ENCODE measurements at regions not wholly inside any gene's neighbourhood (a gene's known extent, or its start where the extent isn't known, plus 50 kb on each side); places are given as distances from the start of the nearest gene placed in this dataset.

DNA sequence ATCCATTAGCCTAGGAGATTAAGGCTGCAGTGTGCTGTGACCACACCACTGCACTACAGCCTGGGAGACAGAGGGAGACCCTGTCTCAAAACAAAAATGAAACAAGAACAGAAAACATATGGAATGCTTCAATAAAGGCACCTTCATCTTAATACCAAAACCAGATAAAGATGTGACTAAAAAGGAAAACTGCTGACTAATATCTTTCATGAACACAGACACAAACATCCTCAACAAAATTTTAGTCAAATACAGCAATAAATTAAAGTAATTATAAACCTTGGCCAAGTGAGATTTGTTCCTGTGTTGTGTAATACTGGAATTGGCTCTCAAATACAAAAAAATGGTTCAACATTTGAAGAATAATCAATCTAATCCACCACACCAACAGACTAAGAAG, 103.5 kb downstream of the PRR20E start:
- Histone ChIP-seq H3K27ac (ENCODE audit: low read depth, low read length) (no peak overlapping the region), H3K4me3 (ENCODE audit: extremely low read depth in 1 of 4, insufficient read depth in 2 of 4, low read depth in 3 of 4, low read length in 4 of 4) (no peak overlapping the region), H3K79me1 (ENCODE audit: low read depth, low read length) (no peaks in the 10 kb centered on the region), H3K9ac (replicated peaks in 1 of 4; ENCODE audit: extremely low read depth in 1 of 4, low read depth in 3 of 4, low read length in 3 of 4) (no peak overlapping the region), H3K4me1 (replicated peaks in 1 of 4; ENCODE audit: control insufficient read depth in 3 of 4, insufficient read depth in 4 of 4, low read length in 3 of 4) (no peaks in the 10 kb centered on the region), H4K91ac (replicated peaks; ENCODE audit: insufficient read length, low read length) (no peak overlapping the region), H2BK15ac (ENCODE audit: low read length) (no peak overlapping the region), H3K23ac (ENCODE audit: insufficient read length) (no peak overlapping the region), H3K4me2 (ENCODE audit: insufficient read depth in 1 of 2, low read depth in 2 of 2, low read length in 2 of 2) (no peak overlapping the region), H3K9me3 (ENCODE audit: insufficient read depth in 2 of 2, low read depth in 1 of 2, low read length in 1 of 2) (no peaks in the 10 kb centered on the region), H2BK12ac (ENCODE audit: low read depth, low read length) (no peak overlapping the region), H3K4ac (replicated peaks; ENCODE audit: insufficient read length, low read depth, low read length) (no peak overlapping the region), H4K5ac (ENCODE audit: insufficient read length, low read depth, low read length) (no peak overlapping the region), H3K18ac (ENCODE audit: extremely low read depth, low read length) (no peak overlapping the region), H2BK5ac (ENCODE audit: low read depth, low read length) (no peak overlapping the region), H3K56ac (replicated peaks; ENCODE audit: insufficient read length, low read depth, low read length) (no peak overlapping the region), H3K23me2 (ENCODE audit: low read depth, low read length) (no peaks in the 10 kb centered on the region), H4K8ac (ENCODE audit: extremely low read depth, insufficient read depth, low read length) (no peak overlapping the region), H2BK20ac (ENCODE audit: low read length) (no peak overlapping the region), H3K27me3 (replicated peaks in 1 of 4; ENCODE audit: control insufficient read depth in 3 of 4, extremely low read depth in 1 of 4, insufficient read depth in 3 of 4, low read length in 3 of 4) (no peaks in the 10 kb centered on the region), H3K79me2 (ENCODE audit: control insufficient read depth in 1 of 2, insufficient read depth in 2 of 2, low read length in 2 of 2) (no peaks in the 10 kb centered on the region), H2BK120ac (replicated peaks; ENCODE audit: low read depth, low read length) (no peak overlapping the region), H3K36me3 (ENCODE audit: control insufficient read depth in 2 of 4, insufficient read depth in 4 of 4, low read length in 3 of 4) (no peaks in the 10 kb centered on the region), H3K14ac (ENCODE audit: insufficient read length) (no peak overlapping the region), H4K20me1 (replicated peaks in 1 of 2; ENCODE audit: control insufficient read depth in 1 of 2, insufficient read depth in 2 of 2, low read length in 2 of 2) (no peaks in the 10 kb centered on the region), H2AFZ (ENCODE audit: low read length) (no peak overlapping the region), H2AK5ac (ENCODE audit: low read depth, low read length) (no peak overlapping the region)
- POLR2A ChIA-PET (ENCODE audit: partially characterized antibody): no interaction called here
- no peak for FAIRE-seq
- CTCF ChIA-PET (ENCODE audit: partially characterized antibody): no interaction called here
- TF ChIP-seq TAF7 (optimal IDR thresholded peaks at IDR 0.05; ENCODE audit: borderline replicate concordance, low read depth, low read length) (no peak), BCL11A (IDR thresholded peaks at IDR 0.05; ENCODE audit: low read depth in 2 of 2, low read length in 2 of 2) (no peak), JUND (IDR thresholded peaks at IDR 0.05; ENCODE audit: low read length) (no peak), NANOG (IDR thresholded peaks at IDR 0.05; ENCODE audit: insufficient read depth, low read depth, low read length, poor library complexity, severe bottlenecking) (no peak), RFX5 (IDR thresholded peaks at IDR 0.05; ENCODE audit: borderline replicate concordance, low read depth, low read length) (no peak), BRCA1 (IDR thresholded peaks at IDR 0.05; ENCODE audit: low read depth, low read length) (no peak), ATF3 (IDR thresholded peaks at IDR 0.05; ENCODE audit: insufficient read depth, low read depth, low read length) (no peak), GABPA (IDR thresholded peaks at IDR 0.05; ENCODE audit: borderline replicate concordance, insufficient read depth, low read length) (no peak), JUN (IDR thresholded peaks at IDR 0.05; ENCODE audit: low read depth, low read length) (no peak)
- TF ChIP-seq, protein P1, sequence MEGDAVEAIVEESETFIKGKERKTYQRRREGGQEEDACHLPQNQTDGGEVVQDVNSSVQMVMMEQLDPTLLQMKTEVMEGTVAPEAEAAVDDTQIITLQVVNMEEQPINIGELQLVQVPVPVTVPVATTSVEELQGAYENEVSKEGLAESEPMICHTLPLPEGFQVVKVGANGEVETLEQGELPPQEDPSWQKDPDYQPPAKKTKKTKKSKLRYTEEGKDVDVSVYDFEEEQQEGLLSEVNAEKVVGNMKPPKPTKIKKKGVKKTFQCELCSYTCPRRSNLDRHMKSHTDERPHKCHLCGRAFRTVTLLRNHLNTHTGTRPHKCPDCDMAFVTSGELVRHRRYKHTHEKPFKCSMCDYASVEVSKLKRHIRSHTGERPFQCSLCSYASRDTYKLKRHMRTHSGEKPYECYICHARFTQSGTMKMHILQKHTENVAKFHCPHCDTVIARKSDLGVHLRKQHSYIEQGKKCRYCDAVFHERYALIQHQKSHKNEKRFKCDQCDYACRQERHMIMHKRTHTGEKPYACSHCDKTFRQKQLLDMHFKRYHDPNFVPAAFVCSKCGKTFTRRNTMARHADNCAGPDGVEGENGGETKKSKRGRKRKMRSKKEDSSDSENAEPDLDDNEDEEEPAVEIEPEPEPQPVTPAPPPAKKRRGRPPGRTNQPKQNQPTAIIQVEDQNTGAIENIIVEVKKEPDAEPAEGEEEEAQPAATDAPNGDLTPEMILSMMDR (IDR thresholded peaks at IDR 0.05; ENCODE audit: control extremely low read depth in 1 of 3, insufficient read depth in 1 of 3, low read depth in 1 of 3, low read length in 3 of 3): no peak
- DNase-seq (ENCODE audit: low read depth in 1 of 2, low spot score in 2 of 2): no peak

Measured in H1 (cell line).